ENCODE measurements at regions not wholly inside any gene's neighbourhood (a gene's known extent, or its start where the extent isn't known, plus 50 kb on each side); places are given as distances from the start of the nearest gene placed in this dataset.

- Mint-ChIP-seq H3K36me3 (ENCODE audit: low read depth) (no peaks in the 10 kb centered on the region), H3K27ac (no peak overlapping the region), H3K4me1 (ENCODE audit: low read depth) (no peaks in the 10 kb centered on the region), H3K9me3 (no peaks in the 10 kb centered on the region), H3K27me3 (ENCODE audit: low read depth) (no peaks in the 10 kb centered on the region), H3K4me3 (no peak overlapping the region)
- intact Hi-C loops (cut with micrococcal nuclease): no loop called here
- CTCF ChIA-PET: no interaction called here
- DNase-seq: no peak
Observed at GRCh38 chr6:80446454-80447045, 340.1 kb downstream of the BCKDHB start.

- H3K4me1 Mint-ChIP-seq (ENCODE audit: low read depth): no peaks in the 10 kb centered on the region
- intact Hi-C loops (cut with micrococcal nuclease): no loop called here
- H3K4me3 Mint-ChIP-seq: no peak overlapping the region
- H3K27me3 Mint-ChIP-seq (ENCODE audit: low read depth): no peaks in the 10 kb centered on the region
- no peaks in the 10 kb centered on the region for H3K36me3 Mint-ChIP-seq (ENCODE audit: low read depth)
- no peaks in the 10 kb centered on the region for H3K9me3 Mint-ChIP-seq
- no peak for DNase-seq
- CTCF ChIA-PET: no interaction called here
- no peak overlapping the region for H3K27ac Mint-ChIP-seq
Observed at GRCh38 chr6:80445751-80446150, 339.3 kb downstream of the BCKDHB start.

GRCh38 chr6:80442366-80442765, 335.9 kb downstream of the BCKDHB start:
- no peaks in the 10 kb centered on the region for H3K4me1 Mint-ChIP-seq (ENCODE audit: low read depth)
- DNase-seq: no peak
- H3K27ac Mint-ChIP-seq: no peak overlapping the region
- CTCF ChIA-PET: no interaction called here
- H3K27me3 Mint-ChIP-seq (ENCODE audit: low read depth): no peaks in the 10 kb centered on the region
- H3K9me3 Mint-ChIP-seq: no peaks in the 10 kb centered on the region
- H3K4me3 Mint-ChIP-seq: no peak overlapping the region
- intact Hi-C loops (cut with micrococcal nuclease): no loop called here
- no peaks in the 10 kb centered on the region for H3K36me3 Mint-ChIP-seq (ENCODE audit: low read depth)

- CTCF ChIA-PET: no interaction called here
- no peak overlapping the region for H3K27ac Mint-ChIP-seq
Observed at GRCh38 chr6:80441131-80441530, 334.7 kb downstream of the BCKDHB start.

GRCh38 chr6:80440496-80441115, 334.1 kb downstream of the BCKDHB start:
- Mint-ChIP-seq H3K4me1 (ENCODE audit: low read depth) (no peaks in the 10 kb centered on the region), H3K9me3 (no peaks in the 10 kb centered on the region), H3K4me3 (no peak overlapping the region), H3K36me3 (ENCODE audit: low read depth) (no peaks in the 10 kb centered on the region), H3K27ac (no peak overlapping the region), H3K27me3 (ENCODE audit: low read depth) (no peaks in the 10 kb centered on the region)
- no peak for DNase-seq
- intact Hi-C loops (cut with micrococcal nuclease): no loop called here
- CTCF ChIA-PET: no interaction called here

More at GRCh38 chr6:80441131-80441530, 334.7 kb downstream of the BCKDHB start:
- Mint-ChIP-seq H3K9me3 (no peaks in the 10 kb centered on the region), H3K4me1 (ENCODE audit: low read depth) (no peaks in the 10 kb centered on the region), H3K27me3 (ENCODE audit: low read depth) (no peaks in the 10 kb centered on the region), H3K36me3 (ENCODE audit: low read depth) (no peaks in the 10 kb centered on the region), H3K4me3 (no peak overlapping the region)
- intact Hi-C loops (cut with micrococcal nuclease): no loop called here
- no peak for DNase-seq

GRCh38 chr6:80439721-80440470, 333.4 kb downstream of the BCKDHB start:
- H3K27ac Mint-ChIP-seq: no peak overlapping the region
- no peaks in the 10 kb centered on the region for H3K27me3 Mint-ChIP-seq (ENCODE audit: low read depth)
- no peak overlapping the region for H3K4me3 Mint-ChIP-seq
- no peaks in the 10 kb centered on the region for H3K4me1 Mint-ChIP-seq (ENCODE audit: low read depth)
- intact Hi-C loops (cut with micrococcal nuclease): no loop called here
- no peaks in the 10 kb centered on the region for H3K36me3 Mint-ChIP-seq (ENCODE audit: low read depth)
- DNase-seq: no peak
- CTCF ChIA-PET: no interaction called here
- no peaks in the 10 kb centered on the region for H3K9me3 Mint-ChIP-seq

- intact Hi-C loops (cut with micrococcal nuclease): no loop called here
- no peaks in the 10 kb centered on the region for H3K36me3 Mint-ChIP-seq (ENCODE audit: low read depth)
- DNase-seq: no peak
- CTCF ChIA-PET: no interaction called here
- no peak overlapping the region for H3K27ac Mint-ChIP-seq
- no peak overlapping the region for H3K4me3 Mint-ChIP-seq
- no peaks in the 10 kb centered on the region for H3K4me1 Mint-ChIP-seq (ENCODE audit: low read depth)
- no peaks in the 10 kb centered on the region for H3K9me3 Mint-ChIP-seq
- H3K27me3 Mint-ChIP-seq (ENCODE audit: low read depth): no peaks in the 10 kb centered on the region
Observed at GRCh38 chr6:80438772-80439171, 332.3 kb downstream of the BCKDHB start.

GRCh38 chr6:80437801-80438200, 331.3 kb downstream of the BCKDHB start:
- Mint-ChIP-seq H3K4me3 (no peak overlapping the region), H3K27me3 (ENCODE audit: low read depth) (no peaks in the 10 kb centered on the region), H3K36me3 (ENCODE audit: low read depth) (no peaks in the 10 kb centered on the region), H3K9me3 (no peaks in the 10 kb centered on the region), H3K27ac (no peak overlapping the region), H3K4me1 (ENCODE audit: low read depth) (no peaks in the 10 kb centered on the region)
- no peak for DNase-seq
- CTCF ChIA-PET: no interaction called here
- intact Hi-C loops (cut with micrococcal nuclease): no loop called here

- Mint-ChIP-seq H3K36me3 (ENCODE audit: low read depth) (no peaks in the 10 kb centered on the region), H3K4me3 (no peak overlapping the region), H3K27ac (no peak overlapping the region), H3K27me3 (ENCODE audit: low read depth) (no peaks in the 10 kb centered on the region), H3K4me1 (ENCODE audit: low read depth) (no peaks in the 10 kb centered on the region), H3K9me3 (no peaks in the 10 kb centered on the region)
- CTCF ChIA-PET: no interaction called here
- no peak for DNase-seq
- intact Hi-C loops (cut with micrococcal nuclease): no loop called here
Observed at GRCh38 chr6:80437221-80437620, 330.8 kb downstream of the BCKDHB start.

- intact Hi-C loops (cut with micrococcal nuclease): no loop called here
- Mint-ChIP-seq H3K36me3 (ENCODE audit: low read depth) (no peaks in the 10 kb centered on the region), H3K27ac (no peak overlapping the region), H3K27me3 (ENCODE audit: low read depth) (no peaks in the 10 kb centered on the region), H3K4me3 (no peak overlapping the region), H3K9me3 (no peaks in the 10 kb centered on the region), H3K4me1 (ENCODE audit: low read depth) (no peaks in the 10 kb centered on the region)
- DNase-seq: no peak
- CTCF ChIA-PET: no interaction called here
Observed at GRCh38 chr6:80436663-80437062, 330.2 kb downstream of the BCKDHB start.

- intact Hi-C loops (cut with micrococcal nuclease): no loop called here
- no peaks in the 10 kb centered on the region for H3K9me3 Mint-ChIP-seq
- no peak for DNase-seq
- CTCF ChIA-PET: no interaction called here
- H3K4me3 Mint-ChIP-seq: no peak overlapping the region
- no peaks in the 10 kb centered on the region for H3K4me1 Mint-ChIP-seq (ENCODE audit: low read depth)
- no peaks in the 10 kb centered on the region for H3K27me3 Mint-ChIP-seq (ENCODE audit: low read depth)
- H3K27ac Mint-ChIP-seq: no peak overlapping the region
- H3K36me3 Mint-ChIP-seq (ENCODE audit: low read depth): peaks cover 4% of the 10 kb centered on the region
Observed at GRCh38 chr6:80435457-80435856, 329.0 kb downstream of the BCKDHB start.

GRCh38 chr6:80434691-80435350, 328.4 kb downstream of the BCKDHB start:
- Mint-ChIP-seq H3K4me3 (no peak overlapping the region), H3K9me3 (peaks cover under 1% of the 10 kb centered on the region), H3K27ac (no peak overlapping the region), H3K4me1 (ENCODE audit: low read depth) (no peaks in the 10 kb centered on the region), H3K36me3 (ENCODE audit: low read depth) (peaks cover 8% of the 10 kb centered on the region), H3K27me3 (ENCODE audit: low read depth) (no peaks in the 10 kb centered on the region)
- intact Hi-C loops (cut with micrococcal nuclease): no loop called here
- CTCF ChIA-PET: no interaction called here
- DNase-seq: no peak

GRCh38 chr6:80433673-80434025, 327.2 kb downstream of the BCKDHB start:
- no peak overlapping the region for H3K27ac Mint-ChIP-seq

More at GRCh38 chr6:80433673-80434025, 327.2 kb downstream of the BCKDHB start:
- CTCF ChIA-PET: no interaction called here
- DNase-seq: no peak
- Mint-ChIP-seq H3K36me3 (ENCODE audit: low read depth) (peaks cover 10% of the 10 kb centered on the region), H3K4me1 (ENCODE audit: low read depth) (no peaks in the 10 kb centered on the region), H3K27me3 (ENCODE audit: low read depth) (no peaks in the 10 kb centered on the region), H3K9me3 (peaks cover 8% of the 10 kb centered on the region), H3K4me3 (no peak overlapping the region)
- intact Hi-C loops (cut with micrococcal nuclease): no loop called here
